OCI-LY7 (cell line): ENCODE measurements at regions not wholly inside any gene's neighbourhood (a gene's known extent, or its start where the extent isn't known, plus 50 kb on each side); places are given as distances from the start of the nearest gene placed in this dataset.

Experiments used
- EZH2phosphoT487 ChIP-seq: fragments of 200-600 bp; sonication (generic); IDR thresholded peaks from 2 replicates; pipeline ENCODE4 v1.6.1; 2018; ENCODE audit warnings: low read depth, borderline replicate concordance, mild to moderate bottlenecking, mixed run types, antibody characterized with exemption, low read length, moderate library complexity, mixed read lengths
- TF ChIP-seq, protein P1 (sequence below): fragments of 200-600 bp; sonication (generic); conservative IDR thresholded peaks from 2 replicates; pipeline ENCODE4 v1.5.1; 2014; ENCODE audit warnings: mild to moderate bottlenecking, antibody characterized with exemption, low read length, moderate library complexity, mixed read lengths

DNA sequence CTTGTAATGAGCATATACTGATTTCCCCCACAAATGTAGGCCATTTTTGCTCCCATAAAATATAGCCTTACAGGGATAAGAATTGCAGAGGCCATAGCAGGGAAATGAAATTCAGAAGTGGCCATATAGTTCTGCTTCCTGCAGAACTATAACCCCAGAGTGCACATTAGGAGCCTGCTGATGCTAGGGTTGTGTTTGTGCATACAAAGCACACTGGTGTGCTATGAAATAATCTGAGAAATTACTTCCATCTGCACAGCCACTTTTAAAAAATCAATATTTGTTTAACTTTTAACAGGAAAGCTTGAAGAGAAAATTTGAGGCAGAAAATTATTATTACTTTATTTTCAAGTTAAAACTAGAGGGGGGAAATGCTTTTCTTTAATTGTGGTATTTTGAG, 380.3 kb downstream of the MRPS30 start:
- TF ChIP-seq, protein P1, sequence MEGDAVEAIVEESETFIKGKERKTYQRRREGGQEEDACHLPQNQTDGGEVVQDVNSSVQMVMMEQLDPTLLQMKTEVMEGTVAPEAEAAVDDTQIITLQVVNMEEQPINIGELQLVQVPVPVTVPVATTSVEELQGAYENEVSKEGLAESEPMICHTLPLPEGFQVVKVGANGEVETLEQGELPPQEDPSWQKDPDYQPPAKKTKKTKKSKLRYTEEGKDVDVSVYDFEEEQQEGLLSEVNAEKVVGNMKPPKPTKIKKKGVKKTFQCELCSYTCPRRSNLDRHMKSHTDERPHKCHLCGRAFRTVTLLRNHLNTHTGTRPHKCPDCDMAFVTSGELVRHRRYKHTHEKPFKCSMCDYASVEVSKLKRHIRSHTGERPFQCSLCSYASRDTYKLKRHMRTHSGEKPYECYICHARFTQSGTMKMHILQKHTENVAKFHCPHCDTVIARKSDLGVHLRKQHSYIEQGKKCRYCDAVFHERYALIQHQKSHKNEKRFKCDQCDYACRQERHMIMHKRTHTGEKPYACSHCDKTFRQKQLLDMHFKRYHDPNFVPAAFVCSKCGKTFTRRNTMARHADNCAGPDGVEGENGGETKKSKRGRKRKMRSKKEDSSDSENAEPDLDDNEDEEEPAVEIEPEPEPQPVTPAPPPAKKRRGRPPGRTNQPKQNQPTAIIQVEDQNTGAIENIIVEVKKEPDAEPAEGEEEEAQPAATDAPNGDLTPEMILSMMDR: no peak
- no peak for TF ChIP-seq EZH2phosphoT487
